ENCODE measurements at regions not wholly inside any gene's neighbourhood (a gene's known extent, or its start where the extent isn't known, plus 50 kb on each side); places are given as distances from the start of the nearest gene placed in this dataset.
"Not testable (repeated sequence)": the region's sequence is repeated elsewhere in the genome, so short reads cannot be mapped to it uniquely, and the experiment has no call there.

DNA sequence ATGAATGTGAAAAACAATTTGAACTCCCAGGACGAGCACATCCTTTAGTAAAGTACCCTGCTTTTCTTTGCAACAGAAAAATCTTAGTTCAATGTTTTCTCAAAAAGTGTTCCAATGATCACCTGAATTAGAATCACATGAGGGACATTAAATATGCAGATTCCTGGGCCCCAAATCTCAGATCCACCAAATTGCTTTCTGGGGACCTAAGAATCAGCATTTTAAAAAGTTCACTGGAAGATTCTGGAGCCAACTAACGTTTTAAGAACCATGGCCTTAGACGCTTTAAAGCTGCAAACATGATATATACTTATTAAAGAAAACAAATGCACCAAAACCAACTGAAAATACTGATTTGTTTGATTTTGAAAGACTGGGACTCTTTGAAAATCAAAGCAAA, 143.4 kb upstream of the TMEM168 start:
- no peak overlapping the region for H3K4me2 ChIP-seq
- H3K4me3 ChIP-seq (IDR thresholded peaks at IDR 0.05; ENCODE audit: insufficient read depth, low read depth, low read length), result no peak overlapping the region
- no peak overlapping the region for H2AFZ ChIP-seq (ENCODE audit: low read depth)
- TF ChIP-seq, protein P1, sequence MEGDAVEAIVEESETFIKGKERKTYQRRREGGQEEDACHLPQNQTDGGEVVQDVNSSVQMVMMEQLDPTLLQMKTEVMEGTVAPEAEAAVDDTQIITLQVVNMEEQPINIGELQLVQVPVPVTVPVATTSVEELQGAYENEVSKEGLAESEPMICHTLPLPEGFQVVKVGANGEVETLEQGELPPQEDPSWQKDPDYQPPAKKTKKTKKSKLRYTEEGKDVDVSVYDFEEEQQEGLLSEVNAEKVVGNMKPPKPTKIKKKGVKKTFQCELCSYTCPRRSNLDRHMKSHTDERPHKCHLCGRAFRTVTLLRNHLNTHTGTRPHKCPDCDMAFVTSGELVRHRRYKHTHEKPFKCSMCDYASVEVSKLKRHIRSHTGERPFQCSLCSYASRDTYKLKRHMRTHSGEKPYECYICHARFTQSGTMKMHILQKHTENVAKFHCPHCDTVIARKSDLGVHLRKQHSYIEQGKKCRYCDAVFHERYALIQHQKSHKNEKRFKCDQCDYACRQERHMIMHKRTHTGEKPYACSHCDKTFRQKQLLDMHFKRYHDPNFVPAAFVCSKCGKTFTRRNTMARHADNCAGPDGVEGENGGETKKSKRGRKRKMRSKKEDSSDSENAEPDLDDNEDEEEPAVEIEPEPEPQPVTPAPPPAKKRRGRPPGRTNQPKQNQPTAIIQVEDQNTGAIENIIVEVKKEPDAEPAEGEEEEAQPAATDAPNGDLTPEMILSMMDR (conservative IDR thresholded peaks at IDR 0.05; ENCODE audit: low read depth, low read length), result no peak
- no peak overlapping the region for H3K9ac ChIP-seq
- no peaks in the 10 kb centered on the region for H3K27me3 ChIP-seq (ENCODE audit: insufficient read depth, low read depth)
- H3K4me1 ChIP-seq (ENCODE audit: low read depth, poor library complexity, severe bottlenecking), result peaks cover 11% of the 10 kb centered on the region
- no peaks in the 10 kb centered on the region for H3K36me3 ChIP-seq (ENCODE audit: insufficient read depth)
- H3K27ac ChIP-seq, result no peak overlapping the region
- no peaks in the 10 kb centered on the region for H4K20me1 ChIP-seq (ENCODE audit: insufficient read depth)
- H3K79me2 ChIP-seq (ENCODE audit: insufficient read depth, low read depth), result peaks cover 5% of the 10 kb centered on the region; the same call in 1 of the 2 replicates

DNA sequence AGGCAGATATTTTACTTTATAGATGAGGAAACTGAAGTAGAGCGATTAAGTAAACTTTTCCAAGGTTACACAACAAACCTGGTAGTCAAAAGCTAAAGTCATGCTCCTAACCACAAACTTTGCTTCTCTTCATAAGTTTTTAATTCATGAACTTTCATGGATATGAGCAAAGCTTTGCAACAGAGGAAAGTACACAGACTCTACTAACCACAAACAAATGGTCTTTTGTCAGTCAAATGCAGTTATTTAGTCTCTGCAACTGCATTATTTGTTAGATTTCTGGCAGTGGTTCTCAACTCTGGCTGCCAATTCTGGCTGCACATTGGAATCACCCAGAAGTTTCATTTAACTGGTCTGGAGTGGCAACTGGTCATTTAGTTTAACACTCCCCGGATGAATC, 140.6 kb upstream of the TMEM168 start:
- H3K79me2 ChIP-seq (ENCODE audit: insufficient read depth, low read depth), result no peaks in the 10 kb centered on the region
- no peaks in the 10 kb centered on the region for H3K36me3 ChIP-seq (ENCODE audit: insufficient read depth)
- peaks cover 6% of the 10 kb centered on the region for H3K4me1 ChIP-seq (ENCODE audit: low read depth, poor library complexity, severe bottlenecking)
- no peaks in the 10 kb centered on the region for H3K27me3 ChIP-seq (ENCODE audit: insufficient read depth, low read depth)
- H3K9ac ChIP-seq, result no peak overlapping the region
- TF ChIP-seq, protein P1 (conservative IDR thresholded peaks at IDR 0.05; ENCODE audit: low read depth, low read length), result no peak
- no peak overlapping the region for H3K4me2 ChIP-seq
- no peak overlapping the region for H3K4me3 ChIP-seq (IDR thresholded peaks at IDR 0.05; ENCODE audit: insufficient read depth, low read depth, low read length)
- H4K20me1 ChIP-seq (ENCODE audit: insufficient read depth), result no peaks in the 10 kb centered on the region
- no peak overlapping the region for H2AFZ ChIP-seq (ENCODE audit: low read depth)
- H3K27ac ChIP-seq, result no peak overlapping the region

DNA sequence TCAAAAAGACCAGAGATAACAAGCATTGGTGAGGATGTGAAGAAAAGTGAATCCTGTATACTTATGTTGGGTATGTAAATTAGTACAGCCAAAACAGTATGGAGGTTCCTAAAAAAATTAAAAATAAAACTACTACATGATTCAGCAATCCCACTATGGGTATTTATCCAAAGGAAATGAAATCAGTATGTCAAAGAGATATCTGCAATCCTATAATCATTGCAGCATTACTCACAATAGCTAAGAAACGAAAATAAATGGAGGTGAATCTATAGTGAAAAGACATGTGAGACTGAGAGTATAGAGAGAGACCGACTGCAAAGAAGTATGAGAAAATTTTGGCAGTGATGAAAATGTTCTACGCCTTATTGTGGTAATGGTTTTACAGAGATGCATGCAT, 139.2 kb upstream of the TMEM168 start:
- Histone ChIP-seq H3K27ac (no peak overlapping the region), H2AFZ (ENCODE audit: low read depth) (no peak overlapping the region), H3K27me3 (ENCODE audit: insufficient read depth, low read depth) (no peaks in the 10 kb centered on the region), H3K4me2 (no peak overlapping the region), H3K9ac (no peak overlapping the region), H3K4me3 (IDR thresholded peaks at IDR 0.05; ENCODE audit: insufficient read depth, low read depth, low read length) (no peak overlapping the region), H4K20me1 (ENCODE audit: insufficient read depth) (no peaks in the 10 kb centered on the region), H3K36me3 (ENCODE audit: insufficient read depth) (no peaks in the 10 kb centered on the region), H3K4me1 (ENCODE audit: low read depth, poor library complexity, severe bottlenecking) (peaks cover 6% of the 10 kb centered on the region), H3K79me2 (ENCODE audit: insufficient read depth, low read depth) (no peaks in the 10 kb centered on the region)
- TF ChIP-seq, protein P1 (conservative IDR thresholded peaks at IDR 0.05; ENCODE audit: low read depth, low read length), result no peak

DNA sequence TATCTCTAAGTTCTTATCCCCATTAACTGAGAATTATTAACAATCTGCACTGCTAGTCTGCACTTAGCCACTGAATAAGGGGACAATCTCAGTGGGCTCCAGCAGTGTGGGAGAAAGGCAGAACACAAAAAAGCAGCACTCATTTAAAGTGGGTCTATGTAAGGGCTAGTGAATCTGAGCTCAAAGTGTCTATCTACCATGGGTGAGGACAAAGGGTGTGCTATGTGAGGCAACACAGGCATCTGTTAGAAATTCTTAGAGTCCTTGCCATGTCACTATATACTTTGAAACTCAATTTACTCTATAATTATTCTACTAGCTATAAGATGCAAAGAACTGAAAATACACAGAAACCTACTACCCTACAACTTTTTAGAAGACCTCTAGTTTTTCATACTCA, 135.8 kb upstream of the TMEM168 start:
- Histone ChIP-seq H3K27ac (no peak overlapping the region), H3K27me3 (ENCODE audit: insufficient read depth, low read depth) (no peaks in the 10 kb centered on the region), H3K79me2 (ENCODE audit: insufficient read depth, low read depth) (no peaks in the 10 kb centered on the region), H3K9ac (no peak overlapping the region), H3K4me3 (IDR thresholded peaks at IDR 0.05; ENCODE audit: insufficient read depth, low read depth, low read length) (no peak overlapping the region), H2AFZ (ENCODE audit: low read depth) (no peak overlapping the region), H3K4me1 (ENCODE audit: low read depth, poor library complexity, severe bottlenecking) (peaks cover 6% of the 10 kb centered on the region), H3K36me3 (ENCODE audit: insufficient read depth) (no peaks in the 10 kb centered on the region), H3K4me2 (no peak overlapping the region), H4K20me1 (ENCODE audit: insufficient read depth) (no peaks in the 10 kb centered on the region)
- TF ChIP-seq, protein P1 (conservative IDR thresholded peaks at IDR 0.05; ENCODE audit: low read depth, low read length), result no peak

DNA sequence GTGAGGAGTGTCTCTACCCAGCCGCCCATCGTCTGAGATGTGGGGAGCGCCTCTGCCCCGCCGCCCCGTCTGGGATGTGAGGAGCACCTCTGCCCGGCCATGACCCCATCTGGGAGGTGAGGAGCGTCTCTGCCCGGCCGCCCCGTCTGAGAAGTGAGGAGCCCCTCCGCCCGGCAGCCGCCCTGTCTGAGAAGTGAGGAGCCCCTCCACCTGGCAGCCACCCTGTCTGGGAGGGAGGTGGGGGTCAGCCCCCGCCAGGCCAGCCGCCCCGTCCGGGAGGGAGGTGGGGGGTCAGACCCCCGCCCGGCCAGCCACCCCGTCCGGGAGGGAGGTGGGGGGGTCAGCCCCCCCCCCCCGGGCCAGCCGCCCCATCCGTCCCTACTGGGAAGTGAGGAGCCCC, 132.4 kb upstream of the TMEM168 start:
- H3K27ac ChIP-seq; H3K4me2 ChIP-seq; H3K9ac ChIP-seq; H4K20me1 ChIP-seq (ENCODE audit: insufficient read depth); H3K27me3 ChIP-seq (ENCODE audit: insufficient read depth, low read depth); H3K4me1 ChIP-seq (ENCODE audit: low read depth, poor library complexity, severe bottlenecking); H2AFZ ChIP-seq (ENCODE audit: low read depth); H3K36me3 ChIP-seq (ENCODE audit: insufficient read depth); H3K4me3 ChIP-seq (IDR thresholded peaks at IDR 0.05; ENCODE audit: insufficient read depth, low read depth, low read length); H3K79me2 ChIP-seq (ENCODE audit: insufficient read depth, low read depth): not testable (repeated sequence)

DNA sequence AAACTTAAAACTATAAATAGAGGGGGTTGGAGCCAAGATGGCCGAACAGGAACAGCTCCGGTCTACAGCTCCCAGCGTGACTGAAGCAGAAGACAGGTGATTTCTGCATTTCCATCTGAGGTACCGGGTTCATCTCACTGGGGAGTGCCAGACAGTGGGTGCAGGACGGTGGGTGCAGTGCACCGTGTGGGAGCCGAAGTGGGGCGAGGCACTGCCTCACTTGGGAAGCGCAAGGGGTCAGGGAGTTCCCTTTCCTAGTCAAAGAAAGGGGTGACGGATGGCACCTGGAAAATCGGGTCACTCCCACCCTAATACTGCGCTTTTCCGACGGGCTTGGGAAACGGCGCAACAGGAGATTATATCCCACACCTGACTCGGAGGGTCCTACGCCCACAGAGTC, 126.2 kb upstream of the TMEM168 start:
- H3K79me2 ChIP-seq (ENCODE audit: insufficient read depth, low read depth); H3K4me1 ChIP-seq (ENCODE audit: low read depth, poor library complexity, severe bottlenecking); H3K9ac ChIP-seq; H2AFZ ChIP-seq (ENCODE audit: low read depth); H3K4me3 ChIP-seq (IDR thresholded peaks at IDR 0.05; ENCODE audit: insufficient read depth, low read depth, low read length); H3K27ac ChIP-seq; H3K36me3 ChIP-seq (ENCODE audit: insufficient read depth); H4K20me1 ChIP-seq (ENCODE audit: insufficient read depth); H3K27me3 ChIP-seq (ENCODE audit: insufficient read depth, low read depth); H3K4me2 ChIP-seq: not testable (repeated sequence)

Measured in KMS-11 (cell line).